SH-SY5Y (cell line): ENCODE measurements at regions not wholly inside any gene's neighbourhood (a gene's known extent, or its start where the extent isn't known, plus 50 kb on each side); places are given as distances from the start of the nearest gene placed in this dataset.

Experiments
- GATA2 ChIP-seq: IDR thresholded peaks from 2 replicates; pipeline ENCODE4 v1.6.1; 2011; ENCODE audit warnings: mild to moderate bottlenecking, low read depth, low read length
- GATA3 ChIP-seq: IDR thresholded peaks from 2 replicates; pipeline ENCODE4 v1.6.1; 2011; ENCODE audit warnings: low read depth, mild to moderate bottlenecking, low read length, moderate library complexity

GRCh38 chr4:136319789-136320464 is 1212.4 kb downstream of the PCDH18 start:
- TF ChIP-seq GATA2 (no peak), GATA3 (no peak)
